Epithelial cell of proximal tubule (primary cell): ENCODE measurements at regions not wholly inside any gene's neighbourhood (a gene's known extent, or its start where the extent isn't known, plus 50 kb on each side); places are given as distances from the start of the nearest gene placed in this dataset.

Experiments
- DNase-seq: peaks from one replicate; pipeline ENCODE4 v3.0.0-alpha.2; 2011; ENCODE audit warnings: low read depth
- H3K4me3 ChIP-seq: 2 replicates; pipeline ENCODE4 v1.5.1; 2011; ENCODE audit warnings: low read depth, mild to moderate bottlenecking, low read length
- CTCF ChIP-seq: conservative IDR thresholded peaks from 2 replicates; pipeline ENCODE4 v1.5.1; 2012; ENCODE audit warnings: low read depth, mild to moderate bottlenecking, low read length

- peak; percentile 36 for TF ChIP-seq CTCF
- no peak for DNase-seq
- H3K4me3 ChIP-seq = no peak overlapping the region
Measured at GRCh38 chr7:35508623-35509400, 186.1 kb downstream of the HERPUD2 start.

GRCh38 chr7:35505066-35505465 is 189.9 kb downstream of the HERPUD2 start:
- no peak for TF ChIP-seq CTCF
- no peak for DNase-seq
- H3K4me3 ChIP-seq = no peak overlapping the region

GRCh38 chr7:35504365-35504764 is 190.6 kb downstream of the HERPUD2 start:
- TF ChIP-seq CTCF = no peak
- DNase-seq = no peak
- no peak overlapping the region for H3K4me3 ChIP-seq

GRCh38 chr7:35501681-35502080 is 193.3 kb downstream of the HERPUD2 start:
- no peak overlapping the region for H3K4me3 ChIP-seq
- no peak for DNase-seq
- TF ChIP-seq CTCF = no peak

- no peak for TF ChIP-seq CTCF
- DNase-seq = no peak
Measured at GRCh38 chr7:35499226-35499625, 195.7 kb downstream of the HERPUD2 start.

GRCh38 chr7:35498416-35498815 is 196.5 kb downstream of the HERPUD2 start:
- TF ChIP-seq CTCF = no peak
- DNase-seq = no peak
- no peak overlapping the region for H3K4me3 ChIP-seq

More at GRCh38 chr7:35499226-35499625, 195.7 kb downstream of the HERPUD2 start:
- H3K4me3 ChIP-seq = no peak overlapping the region

- no peak for DNase-seq
- H3K4me3 ChIP-seq = no peak overlapping the region
- no peak for TF ChIP-seq CTCF
Measured at GRCh38 chr7:35495844-35496243, 199.1 kb downstream of the HERPUD2 start.
